Liver (tissue), 8 donors: ENCODE measurements at regions not wholly inside any gene's neighbourhood (a gene's known extent, or its start where the extent isn't known, plus 50 kb on each side); places are given as distances from the start of the nearest gene placed in this dataset.
A peak's percentile ranks its signal among the peaks of the same experiment; 100 is the strongest.
"Not testable (repeated sequence)": the region's sequence is repeated elsewhere in the genome, so short reads cannot be mapped to it uniquely, and the experiment has no call there.

ENCODE experiments used
- DNase-seq: peaks from one replicate; pipeline ENCODE4 v3.0.0-alpha.2; 2017; ENCODE audit warnings: low spot score
- H3K27ac ChIP-seq, 2 donors: one replicate each; pipeline ENCODE4 v1.7.0; 2013; ENCODE audit warnings: inconsistent platforms in 2 of 2, low read length in 2 of 2, control low read depth in 1 of 2, low read depth in 1 of 2, mild to moderate bottlenecking in 1 of 2
- H3K27me3 ChIP-seq, 4 donors: one replicate each; pipeline versions ENCODE4 v1.6.1 to v1.7.0; 2013; ENCODE audit warnings: low read length in 3 of 4, inconsistent platforms in 1 of 4, mild to moderate bottlenecking in 1 of 4, moderate library complexity in 1 of 4; ENCODE audit not compliant: control insufficient read depth in 4 of 4, insufficient read depth in 4 of 4
- H3K36me3 ChIP-seq, 4 donors: one replicate each; pipeline versions ENCODE4 v1.6.1 to v1.7.0; 2013; ENCODE audit warnings: low read length in 3 of 4, mild to moderate bottlenecking in 3 of 4, low read depth in 1 of 4, moderate library complexity in 1 of 4; ENCODE audit not compliant: control insufficient read depth in 4 of 4, insufficient read depth in 3 of 4
- H3K4me1 ChIP-seq, 4 donors: one replicate each; pipeline versions ENCODE4 v1.6.1 to v1.7.0; 2013; ENCODE audit warnings: low read length in 3 of 4, mild to moderate bottlenecking in 3 of 4, moderate library complexity in 1 of 4; ENCODE audit not compliant: control insufficient read depth in 4 of 4, insufficient read depth in 4 of 4
- H3K4me3 ChIP-seq, 3 donors: one replicate each; pipeline versions ENCODE4 v1.6.1 to v1.7.0; 2013; ENCODE audit warnings: low read length in 3 of 3, control low read depth in 1 of 3, low read depth in 1 of 3, mild to moderate bottlenecking in 1 of 3
- H3K9ac ChIP-seq, 2 donors: one replicate each; pipeline ENCODE4 v1.7.0; 2013; ENCODE audit warnings: low read length in 2 of 2, mild to moderate bottlenecking in 2 of 2, moderate library complexity in 2 of 2, control low read depth in 1 of 2, low read depth in 1 of 2
- H3K9me3 ChIP-seq, 4 donors: one replicate each; pipeline versions ENCODE4 v1.6.1 to v1.7.0; 2013; ENCODE audit warnings: low read length in 3 of 4; ENCODE audit not compliant: control insufficient read depth in 4 of 4
- EGR1 ChIP-seq, 2 donors: IDR thresholded peaks; 2 replicates each; pipeline ENCODE4 v1.6.1; 2016 to 2018; ENCODE audit warnings: antibody characterized with exemption in 2 of 2, low read depth in 2 of 2
- FOXA1 ChIP-seq: IDR thresholded peaks from 2 replicates; pipeline ENCODE4 v1.6.1; 2016; ENCODE audit warnings: antibody characterized with exemption
- FOXA2 ChIP-seq: IDR thresholded peaks from 2 replicates; pipeline ENCODE4 v1.6.1; 2016; ENCODE audit warnings: antibody characterized with exemption
- GABPA ChIP-seq, 2 donors: IDR thresholded peaks in 1 of 2; conservative IDR thresholded peaks in 1 of 2; 2 replicates each; pipeline ENCODE4 v1.6.1; 2016; ENCODE audit warnings: antibody characterized with exemption in 2 of 2, mild to moderate bottlenecking in 1 of 2, moderate library complexity in 1 of 2
- HNF4A ChIP-seq, 2 donors: conservative IDR thresholded peaks; 2 replicates each; pipeline ENCODE4 v1.6.1; 2016; ENCODE audit warnings: antibody characterized with exemption in 2 of 2, mild to moderate bottlenecking in 2 of 2
- JUND ChIP-seq, 2 donors: IDR thresholded peaks; 2 replicates each; pipeline ENCODE4 v1.6.1; 2016; ENCODE audit warnings: antibody characterized with exemption in 2 of 2
- NR2F2 ChIP-seq: IDR thresholded peaks from 2 replicates; pipeline ENCODE4 v1.6.1; 2016; ENCODE audit warnings: antibody characterized with exemption
- RAD21 ChIP-seq, 2 donors: IDR thresholded peaks; 2 replicates each; pipeline ENCODE4 v1.6.1; 2016; ENCODE audit warnings: antibody characterized with exemption in 2 of 2, mild to moderate bottlenecking in 2 of 2
- REST ChIP-seq: IDR thresholded peaks from 2 replicates; pipeline ENCODE4 v1.6.1; 2016; ENCODE audit warnings: antibody characterized with exemption, mild to moderate bottlenecking
- SP1 ChIP-seq: IDR thresholded peaks from 2 replicates; pipeline ENCODE4 v1.6.1; 2018; ENCODE audit warnings: antibody characterized with exemption, mild to moderate bottlenecking
- TAF1 ChIP-seq: conservative IDR thresholded peaks from 2 replicates; pipeline ENCODE4 v1.6.1; 2016; ENCODE audit warnings: antibody characterized with exemption, mild to moderate bottlenecking
- YY1 ChIP-seq: IDR thresholded peaks from 2 replicates; pipeline ENCODE4 v1.6.1; 2016; ENCODE audit warnings: antibody characterized with exemption, mild to moderate bottlenecking
- ZBTB33 ChIP-seq: IDR thresholded peaks from 2 replicates; pipeline ENCODE4 v1.6.1; 2016; ENCODE audit warnings: antibody characterized with exemption
- WGBS: extraction: QIAGEN DNeasy Blood & Tissue Kit; methylation state at CpG from one replicate; pipeline ENCODE4 v1.1.7; 2013; 5-methylcytosine and 5-hydroxymethylcytosine counted together
- TF ChIP-seq, protein P1 (sequence below): IDR thresholded peaks from 2 replicates; pipeline ENCODE4 v1.6.1; 2016; ENCODE audit warnings: antibody characterized with exemption
- TF ChIP-seq, protein P2 (sequence below): IDR thresholded peaks from 2 replicates; pipeline ENCODE4 v1.6.1; 2016; ENCODE audit warnings: antibody characterized with exemption
- TF ChIP-seq, protein P3 (sequence below): fragments of 150-350 bp; IDR thresholded peaks from 2 replicates; pipeline ENCODE4 v1.5.1; 2017; ENCODE audit warnings: improper control_type of control experiment, low read depth, low read length; ENCODE audit not compliant: missing input control
- donor health status: healthy.
- donor health status: healthy.
- donor health status: healthy.
- donor health status: healthy.
- donor health status: healthy.

DNA sequence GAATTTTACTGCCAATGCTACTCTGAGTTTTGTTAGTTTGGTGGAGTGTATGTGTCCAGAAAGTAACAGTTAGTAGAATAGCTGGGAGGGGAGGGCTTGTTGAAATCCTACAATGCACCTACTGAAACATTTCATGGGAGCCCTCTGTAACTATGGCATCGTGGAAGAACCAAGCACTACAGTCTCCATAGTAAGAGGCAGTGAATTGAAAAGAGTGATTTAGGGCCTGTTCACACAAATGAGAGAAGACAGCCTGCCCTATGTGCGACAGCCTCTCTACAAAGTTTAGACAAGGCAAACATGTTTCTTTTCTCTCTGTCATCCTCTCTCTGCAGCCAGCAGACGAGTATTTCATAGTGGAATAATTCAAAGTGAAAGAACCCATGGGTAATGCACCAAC lies 676.6 kb downstream of the BRINP1 start:
- no peaks in the 10 kb centered on the region for H3K36me3 ChIP-seq
- no peak for TF ChIP-seq TAF1
- no peak for TF ChIP-seq JUND (IDR thresholded peaks at IDR 0.05)
- TF ChIP-seq, protein P1, sequence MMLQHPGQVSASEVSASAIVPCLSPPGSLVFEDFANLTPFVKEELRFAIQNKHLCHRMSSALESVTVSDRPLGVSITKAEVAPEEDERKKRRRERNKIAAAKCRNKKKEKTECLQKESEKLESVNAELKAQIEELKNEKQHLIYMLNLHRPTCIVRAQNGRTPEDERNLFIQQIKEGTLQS = no peak
- no peaks in the 10 kb centered on the region for H3K4me1 ChIP-seq
- H3K4me3 ChIP-seq = no peak overlapping the region
- H3K27ac ChIP-seq = no peak overlapping the region
- H3K27me3 ChIP-seq = no peaks in the 10 kb centered on the region
- DNase-seq = no peak
- WGBS = 53% methylated on average over 3 of the region's 3 CpGs
- H3K9ac ChIP-seq = no peak overlapping the region
- H3K9me3 ChIP-seq = peaks cover 0 to 3% (median 0%) of the 10 kb centered on the region in 4 donors

GRCh38 chr9:118693645-118694044 lies 675.6 kb downstream of the BRINP1 start:
- TF ChIP-seq REST = peak; percentile 96
- TF ChIP-seq, protein P2, sequence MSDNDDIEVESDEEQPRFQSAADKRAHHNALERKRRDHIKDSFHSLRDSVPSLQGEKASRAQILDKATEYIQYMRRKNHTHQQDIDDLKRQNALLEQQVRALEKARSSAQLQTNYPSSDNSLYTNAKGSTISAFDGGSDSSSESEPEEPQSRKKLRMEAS = no peak
- peaks cover 0 to 3% (median 0%) of the 10 kb centered on the region in 4 donors for H3K9me3 ChIP-seq
- H3K27ac ChIP-seq = no peak overlapping the region
- no peak overlapping the region for H3K9ac ChIP-seq
- no peaks in the 10 kb centered on the region for H3K4me1 ChIP-seq
- DNase-seq = no peak
- no peaks in the 10 kb centered on the region for H3K36me3 ChIP-seq
- no peak overlapping the region for H3K4me3 ChIP-seq
- no peaks in the 10 kb centered on the region for H3K27me3 ChIP-seq
- WGBS = 37% methylated on average over 2 of the region's 2 CpGs

DNA sequence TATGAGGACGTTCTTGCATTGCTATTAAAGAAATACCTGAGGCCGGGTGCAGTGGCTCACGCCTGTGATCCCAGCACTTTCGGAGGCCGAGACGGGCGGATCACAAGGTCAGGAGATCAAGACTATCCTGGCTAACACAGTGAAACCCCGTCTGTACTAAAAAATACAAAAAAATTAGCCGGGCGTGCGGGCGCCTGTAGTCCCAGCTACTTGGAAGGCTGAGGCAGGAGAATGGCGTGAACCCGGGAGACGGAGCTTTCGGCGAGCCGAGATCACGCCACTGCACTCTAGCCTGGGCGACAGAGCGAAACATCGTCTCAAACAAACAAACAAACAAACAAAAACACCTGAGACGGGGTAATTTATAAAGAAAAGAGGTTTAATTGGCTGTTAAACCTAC lies 674.0 kb downstream of the BRINP1 start:
- not testable (repeated sequence) for H3K9me3 ChIP-seq, DNase-seq, H3K4me1 ChIP-seq, H3K4me3 ChIP-seq, H3K27ac ChIP-seq, H3K36me3 ChIP-seq, H3K27me3 ChIP-seq, H3K9ac ChIP-seq
- 86% methylated on average over 23 of the region's 23 CpGs for WGBS

DNA sequence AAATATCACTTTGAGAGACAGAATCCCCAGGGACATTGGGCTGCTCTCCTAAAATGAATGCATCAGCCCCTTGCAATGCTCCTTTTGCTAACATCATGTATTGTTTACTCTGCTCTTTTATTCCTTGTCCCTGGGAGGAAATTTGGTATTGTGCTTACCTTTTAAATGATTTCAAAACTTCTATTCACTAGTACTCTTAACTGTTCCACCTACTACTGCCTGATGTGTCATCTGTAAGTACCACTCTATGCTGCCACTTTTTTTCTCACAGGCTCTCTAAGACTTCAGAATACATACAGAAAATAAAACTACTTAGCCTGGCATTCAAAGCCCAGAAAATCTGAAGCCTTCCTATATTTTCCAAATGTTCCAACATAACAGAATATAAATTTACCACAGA lies 667.2 kb downstream of the BRINP1 start:
- no peaks in the 10 kb centered on the region for H3K27me3 ChIP-seq
- H3K4me3 ChIP-seq = no peak overlapping the region
- no peaks in the 10 kb centered on the region for H3K4me1 ChIP-seq
- no peak for DNase-seq
- H3K9ac ChIP-seq = no peak overlapping the region
- no peaks in the 10 kb centered on the region for H3K36me3 ChIP-seq
- H3K27ac ChIP-seq = no peak overlapping the region
- H3K9me3 ChIP-seq = peaks cover 0 to 3% (median 0%) of the 10 kb centered on the region in 4 donors
- TF ChIP-seq FOXA1 (no peak), ZBTB33 (no peak), SP1 (no peak), RAD21 (IDR thresholded peaks at IDR 0.05) (no peak), YY1 (no peak), GABPA (IDR thresholded peaks at IDR 0.05 in 1 of 2, conservative IDR thresholded peaks at IDR 0.05 in 1 of 2) (no peak), HNF4A (conservative IDR thresholded peaks at IDR 0.05) (no peak), JUND (IDR thresholded peaks at IDR 0.05) (no peak), NR2F2 (no peak), FOXA2 (no peak), TAF1 (no peak), EGR1 (IDR thresholded peaks at IDR 0.05; ENCODE audit: low read depth in 2 of 2) (no peak)
- TF ChIP-seq, protein P1 = no peak
- TF ChIP-seq, protein P2 = no peak
- TF ChIP-seq, protein P3, sequence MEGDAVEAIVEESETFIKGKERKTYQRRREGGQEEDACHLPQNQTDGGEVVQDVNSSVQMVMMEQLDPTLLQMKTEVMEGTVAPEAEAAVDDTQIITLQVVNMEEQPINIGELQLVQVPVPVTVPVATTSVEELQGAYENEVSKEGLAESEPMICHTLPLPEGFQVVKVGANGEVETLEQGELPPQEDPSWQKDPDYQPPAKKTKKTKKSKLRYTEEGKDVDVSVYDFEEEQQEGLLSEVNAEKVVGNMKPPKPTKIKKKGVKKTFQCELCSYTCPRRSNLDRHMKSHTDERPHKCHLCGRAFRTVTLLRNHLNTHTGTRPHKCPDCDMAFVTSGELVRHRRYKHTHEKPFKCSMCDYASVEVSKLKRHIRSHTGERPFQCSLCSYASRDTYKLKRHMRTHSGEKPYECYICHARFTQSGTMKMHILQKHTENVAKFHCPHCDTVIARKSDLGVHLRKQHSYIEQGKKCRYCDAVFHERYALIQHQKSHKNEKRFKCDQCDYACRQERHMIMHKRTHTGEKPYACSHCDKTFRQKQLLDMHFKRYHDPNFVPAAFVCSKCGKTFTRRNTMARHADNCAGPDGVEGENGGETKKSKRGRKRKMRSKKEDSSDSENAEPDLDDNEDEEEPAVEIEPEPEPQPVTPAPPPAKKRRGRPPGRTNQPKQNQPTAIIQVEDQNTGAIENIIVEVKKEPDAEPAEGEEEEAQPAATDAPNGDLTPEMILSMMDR = no peak
